HPDE6-E6E7 (cell line): ENCODE measurements at regions not wholly inside any gene's neighbourhood (a gene's known extent, or its start where the extent isn't known, plus 50 kb on each side); places are given as distances from the start of the nearest gene placed in this dataset.

Experiments used
- DNase-seq: peaks from one replicate; pipeline ENCODE4 v3.0.0; 2011; ENCODE audit warnings: missing footprints; ENCODE audit errors: extremely low spot score

DNA sequence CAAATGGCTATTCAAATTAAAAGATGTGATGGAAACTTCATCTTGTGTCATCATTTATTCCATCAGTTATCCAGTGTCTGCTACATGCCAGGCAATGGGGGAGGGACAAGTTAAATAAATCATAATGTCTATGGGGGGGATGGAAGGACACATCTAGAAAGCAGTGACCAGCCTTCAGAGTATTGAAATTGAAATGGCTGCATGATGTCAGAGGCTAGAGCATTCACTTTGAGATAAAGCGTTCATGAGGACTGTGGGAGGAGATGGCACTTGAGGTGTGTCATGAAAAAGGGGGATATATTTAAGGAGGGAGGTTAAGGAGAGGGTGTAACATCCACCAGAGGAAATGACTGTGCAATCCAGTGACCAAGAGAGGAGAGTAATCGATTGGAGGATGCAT, 50.6 kb downstream of the SLIT2 start:
- no peak for DNase-seq

- no peak for DNase-seq
These were observed 54.3 kb downstream of the SLIT2 start for GRCh38 chr4:20305976-20306375.

- DNase-seq = no peak
These were observed 60.2 kb downstream of the SLIT2 start for GRCh38 chr4:20311856-20312255.

- no peak for DNase-seq
These were observed 61.7 kb downstream of the SLIT2 start for GRCh38 chr4:20313237-20314030.

- DNase-seq = no peak
These were observed 65.8 kb downstream of the SLIT2 start for GRCh38 chr4:20317424-20317985.

DNA sequence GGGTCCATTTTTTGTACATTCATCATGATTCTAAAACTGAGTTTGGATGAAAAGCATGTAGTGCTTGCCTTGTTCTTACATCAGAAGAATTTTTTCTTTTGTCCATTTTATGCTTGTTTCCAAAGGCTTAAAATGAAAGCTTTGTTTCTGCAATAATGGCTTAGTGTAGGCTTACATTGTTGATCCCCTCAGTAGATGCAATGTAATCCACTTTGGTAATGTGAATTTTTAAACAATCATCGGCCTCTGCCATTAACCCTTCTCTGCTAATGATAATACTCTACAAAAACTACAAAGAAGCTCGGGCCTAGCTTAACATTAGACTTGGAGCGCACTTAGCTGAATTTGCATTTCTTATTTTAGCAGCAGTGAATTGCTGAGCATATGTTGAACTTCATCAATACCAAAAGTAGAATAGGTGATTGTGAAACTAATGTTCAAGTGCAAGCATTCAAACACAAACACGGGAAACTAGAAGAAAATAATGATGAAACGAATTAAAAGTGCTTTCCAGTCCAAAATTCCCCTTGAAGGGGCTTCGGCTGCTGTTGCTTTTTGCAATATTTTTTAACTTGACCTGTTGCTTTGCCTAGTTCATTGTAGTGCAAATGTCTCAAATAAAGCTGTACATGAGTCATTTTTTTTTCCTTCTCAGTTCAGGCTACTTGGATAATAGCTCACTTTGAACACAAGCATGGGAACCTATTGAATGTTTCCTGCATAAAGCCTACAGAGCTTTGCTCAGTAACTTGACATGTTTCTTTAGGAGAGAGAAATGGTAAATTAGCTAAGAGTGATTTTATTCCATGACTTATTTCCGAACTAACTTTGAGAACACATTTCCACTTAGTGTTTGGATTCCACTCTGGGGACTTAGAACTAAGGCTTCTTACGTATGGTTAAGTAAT, 66.5 kb downstream of the SLIT2 start:
- no peak for DNase-seq

GRCh38 chr4:20318909-20319277, 67.2 kb downstream of the SLIT2 start:
- DNase-seq = no peak

- no peak for DNase-seq
These were observed 68.3 kb downstream of the SLIT2 start for GRCh38 chr4:20319825-20320612.

GRCh38 chr4:20323991-20324390, 72.3 kb downstream of the SLIT2 start:
- peak; percentile 2 for DNase-seq

DNA sequence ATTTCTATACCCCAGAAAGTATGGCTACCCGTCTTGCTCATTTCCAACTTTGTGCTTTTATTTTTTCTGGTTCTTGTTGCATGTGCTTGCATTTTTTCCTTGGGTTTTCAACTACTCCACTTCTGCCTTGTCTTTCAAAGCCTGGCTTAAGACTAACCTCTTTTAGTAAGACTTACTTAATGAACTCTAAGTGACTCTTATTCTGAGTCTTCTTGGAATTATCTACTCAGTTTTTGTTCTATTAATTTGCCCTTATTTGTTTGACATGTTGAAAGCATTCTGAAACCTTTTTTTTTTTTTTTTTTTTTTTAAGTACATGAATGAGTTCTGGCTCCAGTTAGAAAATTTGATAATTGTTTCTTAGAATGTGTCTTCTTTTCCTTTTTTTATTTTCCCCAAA, 74.8 kb downstream of the SLIT2 start:
- no peak for DNase-seq

DNA sequence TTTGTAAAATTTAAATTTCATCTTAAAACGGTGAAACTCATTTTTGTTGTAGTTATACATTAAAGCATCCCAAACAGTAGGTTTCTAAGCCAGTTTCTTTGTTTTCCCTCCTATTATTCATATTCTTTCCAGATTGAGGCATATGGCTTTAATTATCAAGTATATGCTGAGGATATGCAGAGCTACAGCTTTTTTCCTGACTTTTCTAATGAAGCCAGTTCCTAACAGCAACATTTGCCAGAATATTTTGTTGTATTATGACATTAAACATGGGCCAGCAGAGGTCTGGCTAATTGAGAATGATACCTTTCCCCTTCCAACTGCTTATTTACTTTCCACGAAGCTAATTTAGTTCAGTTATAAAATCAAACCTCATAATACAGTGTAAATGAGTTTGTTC, 75.3 kb downstream of the SLIT2 start:
- no peak for DNase-seq

- DNase-seq = no peak
These were observed 76.1 kb downstream of the SLIT2 start for GRCh38 chr4:20327808-20328207.

DNA sequence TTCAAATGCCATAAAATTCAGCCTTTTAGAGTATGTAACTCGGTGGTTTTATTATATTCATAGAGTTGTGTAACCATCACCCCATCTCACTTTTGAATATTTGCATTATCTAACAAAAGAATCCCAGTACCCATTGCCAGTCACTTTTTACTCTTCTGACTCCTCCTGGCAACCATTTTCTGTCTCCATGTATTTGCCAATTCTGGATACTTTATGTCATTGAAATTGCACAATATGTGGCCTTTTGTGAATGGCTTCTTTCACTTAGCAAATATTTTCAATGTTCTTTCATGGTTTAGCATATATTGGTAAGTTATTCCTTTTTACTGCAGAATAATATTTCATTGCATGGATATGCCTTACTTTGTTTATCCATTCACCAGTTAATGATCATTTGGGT, 79.9 kb downstream of the SLIT2 start:
- DNase-seq = no peak

DNA sequence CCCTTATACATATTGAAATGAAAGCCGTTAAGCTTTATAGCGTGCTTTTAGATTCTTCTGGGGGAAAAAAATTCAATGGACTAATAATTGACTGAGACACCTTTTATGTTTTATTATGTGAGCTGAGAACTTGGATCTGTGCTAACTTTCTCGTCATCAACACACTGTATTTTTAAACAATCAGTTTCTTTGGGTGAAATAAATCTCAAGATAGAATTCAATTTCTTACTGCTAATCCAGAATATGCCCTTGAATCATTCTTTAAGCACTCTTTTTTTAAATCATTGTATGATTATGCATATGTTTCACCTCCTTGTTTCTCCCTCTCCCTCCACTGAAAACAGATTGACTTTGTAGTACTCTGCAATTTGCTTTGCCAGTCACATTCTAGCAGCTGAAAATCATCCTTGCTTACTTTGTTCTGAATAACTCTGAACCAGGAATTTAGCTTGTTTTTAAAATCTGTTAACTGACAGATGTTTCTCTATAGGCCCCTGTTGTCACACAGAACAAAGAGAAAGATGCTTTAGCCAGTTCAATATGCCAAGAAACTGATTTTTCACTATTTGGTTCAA, 81.5 kb downstream of the SLIT2 start:
- DNase-seq = no peak

DNA sequence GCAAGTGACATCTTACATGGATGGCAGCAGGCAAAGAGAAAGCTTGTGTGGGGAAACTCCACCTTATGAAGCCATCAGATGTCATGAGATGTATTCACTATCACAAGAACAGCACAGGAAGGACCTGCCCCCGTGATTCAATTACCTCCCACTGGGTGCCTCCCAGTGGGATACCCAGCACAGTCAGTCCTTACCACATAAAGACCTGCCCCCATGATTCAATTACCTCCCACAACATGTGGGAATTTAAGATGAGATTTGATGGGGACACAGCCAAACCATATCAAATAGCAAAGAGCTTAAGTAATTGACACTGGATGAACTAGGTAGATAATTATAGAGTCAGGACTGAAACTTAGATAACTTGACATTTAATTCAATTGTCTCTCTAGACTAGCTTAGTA, 85.6 kb downstream of the SLIT2 start:
- DNase-seq = no peak

DNA sequence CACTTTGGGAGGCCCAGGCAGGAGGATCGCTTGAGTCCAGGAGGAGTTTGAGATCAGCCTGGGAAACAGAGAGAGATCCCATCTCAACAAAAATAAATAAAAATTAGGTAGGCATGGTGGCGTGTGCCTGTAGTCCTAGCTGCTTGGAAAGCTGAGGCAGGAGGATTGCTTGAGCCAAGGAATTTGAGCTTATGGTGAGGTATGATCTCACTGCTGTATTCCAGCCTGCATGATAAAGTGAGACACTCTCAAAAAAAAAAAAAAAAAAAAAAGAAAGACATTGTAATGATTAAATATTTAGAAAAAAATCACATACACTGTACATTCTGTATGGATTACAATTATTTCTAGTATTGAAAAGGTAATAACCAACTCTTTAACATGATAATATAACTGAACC, 87.1 kb downstream of the SLIT2 start:
- DNase-seq = no peak

DNA sequence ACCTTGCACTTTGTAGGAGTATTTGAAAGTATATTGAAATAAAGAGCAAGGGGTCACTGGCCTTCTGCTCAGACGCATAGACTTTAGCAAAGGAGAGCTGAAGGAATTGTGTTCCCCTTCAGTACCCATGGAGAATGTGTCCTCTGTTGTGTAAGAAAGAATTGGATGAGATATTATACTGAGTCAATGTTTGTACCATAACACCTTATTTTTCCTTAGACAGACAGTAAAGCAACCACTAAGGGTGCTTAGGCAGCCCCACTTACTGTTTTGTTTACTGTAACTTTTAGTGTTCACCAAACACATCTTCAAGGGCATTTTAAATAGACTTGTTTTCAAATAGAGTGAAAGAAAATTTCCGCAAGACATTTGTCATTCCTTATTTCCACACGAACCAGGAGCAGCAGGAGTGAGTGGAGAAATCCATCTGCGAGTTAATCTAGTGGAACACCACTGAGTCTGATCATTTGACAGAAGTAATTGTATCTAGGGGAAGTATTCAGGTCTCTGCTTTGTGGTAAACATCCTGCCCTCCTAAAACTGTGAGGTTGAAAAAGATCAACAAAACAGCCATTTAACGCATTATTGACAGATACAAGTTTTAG, 89.5 kb downstream of the SLIT2 start:
- DNase-seq = no peak

DNA sequence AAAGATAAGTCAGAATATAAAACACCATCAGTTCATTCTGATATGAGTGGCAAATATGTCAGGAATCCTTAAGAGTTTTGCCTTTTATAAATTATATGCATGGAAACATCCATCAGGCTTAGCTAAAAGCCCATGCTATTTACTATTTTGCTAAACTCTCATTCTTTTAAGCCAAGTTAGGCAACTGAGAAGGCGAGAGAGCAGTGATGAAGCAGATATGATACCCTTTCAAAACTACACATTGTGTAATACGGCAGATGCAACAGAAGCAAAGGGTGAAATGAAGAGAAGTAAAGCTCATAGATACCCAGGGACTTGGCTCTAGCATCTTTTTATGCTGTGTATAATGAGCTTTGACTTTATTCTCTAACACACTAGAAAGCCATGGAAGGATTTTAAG, 95.8 kb downstream of the SLIT2 start:
- DNase-seq = no peak

GRCh38 chr4:20348411-20348810, 96.7 kb downstream of the SLIT2 start:
- DNase-seq = no peak

- no peak for DNase-seq
These were observed 99.9 kb downstream of the SLIT2 start for GRCh38 chr4:20351360-20352162.

DNA sequence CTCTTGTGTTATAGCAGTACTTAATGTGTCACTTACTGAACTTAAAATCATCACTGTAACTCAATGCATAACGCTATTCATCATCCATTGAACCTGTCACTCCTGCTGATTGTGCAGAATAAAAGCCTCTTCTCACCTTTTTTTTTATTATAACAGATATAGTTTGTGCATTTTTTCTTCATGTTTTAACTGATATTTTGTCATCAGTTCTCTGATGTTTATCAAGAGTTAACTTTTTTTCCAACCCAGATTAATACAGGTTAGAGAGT, 100.4 kb downstream of the SLIT2 start:
- DNase-seq = no peak
